GM12801 (cell line): ENCODE measurements at regions not wholly inside any gene's neighbourhood (a gene's known extent, or its start where the extent isn't known, plus 50 kb on each side); places are given as distances from the start of the nearest gene placed in this dataset.

Source experiments
- TF ChIP-seq, protein P1 (sequence below): IDR thresholded peaks from one replicate; pipeline ENCODE4 v1.5.1; 2011; ENCODE audit warnings: control low read depth; ENCODE audit not compliant: insufficient read length; ENCODE audit errors: extremely low read depth

DNA sequence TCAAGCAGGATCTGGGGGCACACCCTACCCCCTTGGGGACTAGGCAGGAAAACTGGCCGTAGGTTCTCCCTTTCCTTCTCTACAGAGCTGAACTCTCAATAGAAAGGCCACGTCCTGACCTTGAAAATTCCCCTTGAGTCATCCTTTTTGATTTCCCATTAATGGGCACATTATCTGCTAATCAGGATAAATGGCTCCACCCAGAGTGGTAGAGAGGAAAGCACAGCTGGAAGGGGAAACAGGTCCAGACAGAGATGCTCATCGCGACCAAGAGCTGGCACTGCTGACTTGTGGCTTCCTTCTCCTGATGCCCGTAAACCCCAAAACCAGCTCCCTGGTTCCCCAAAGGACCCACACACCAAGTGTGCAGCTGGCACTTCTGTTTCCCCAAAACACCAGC, 206.5 kb upstream of the CDH5 start:
- TF ChIP-seq, protein P1, sequence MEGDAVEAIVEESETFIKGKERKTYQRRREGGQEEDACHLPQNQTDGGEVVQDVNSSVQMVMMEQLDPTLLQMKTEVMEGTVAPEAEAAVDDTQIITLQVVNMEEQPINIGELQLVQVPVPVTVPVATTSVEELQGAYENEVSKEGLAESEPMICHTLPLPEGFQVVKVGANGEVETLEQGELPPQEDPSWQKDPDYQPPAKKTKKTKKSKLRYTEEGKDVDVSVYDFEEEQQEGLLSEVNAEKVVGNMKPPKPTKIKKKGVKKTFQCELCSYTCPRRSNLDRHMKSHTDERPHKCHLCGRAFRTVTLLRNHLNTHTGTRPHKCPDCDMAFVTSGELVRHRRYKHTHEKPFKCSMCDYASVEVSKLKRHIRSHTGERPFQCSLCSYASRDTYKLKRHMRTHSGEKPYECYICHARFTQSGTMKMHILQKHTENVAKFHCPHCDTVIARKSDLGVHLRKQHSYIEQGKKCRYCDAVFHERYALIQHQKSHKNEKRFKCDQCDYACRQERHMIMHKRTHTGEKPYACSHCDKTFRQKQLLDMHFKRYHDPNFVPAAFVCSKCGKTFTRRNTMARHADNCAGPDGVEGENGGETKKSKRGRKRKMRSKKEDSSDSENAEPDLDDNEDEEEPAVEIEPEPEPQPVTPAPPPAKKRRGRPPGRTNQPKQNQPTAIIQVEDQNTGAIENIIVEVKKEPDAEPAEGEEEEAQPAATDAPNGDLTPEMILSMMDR, result no peak

DNA sequence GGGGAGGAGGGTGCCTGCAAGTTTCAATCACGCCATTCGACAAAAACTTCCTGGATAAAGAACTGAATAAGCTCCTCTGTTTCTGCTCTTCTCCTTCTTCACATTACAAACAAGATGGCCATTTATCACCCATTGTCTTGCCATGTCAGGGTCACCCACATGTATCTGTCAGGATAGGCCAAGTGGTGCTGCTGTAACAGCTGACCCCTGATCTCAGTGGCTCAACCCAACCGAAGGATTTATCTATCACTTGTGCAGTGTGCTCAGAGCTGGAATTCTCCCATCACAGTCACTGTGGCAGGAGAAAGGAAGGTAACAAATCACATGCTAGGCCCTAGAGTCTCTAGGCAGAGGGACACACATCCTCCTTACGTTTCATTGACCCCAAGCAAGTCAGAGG, 210.0 kb upstream of the CDH5 start:
- TF ChIP-seq, protein P1, result no peak

DNA sequence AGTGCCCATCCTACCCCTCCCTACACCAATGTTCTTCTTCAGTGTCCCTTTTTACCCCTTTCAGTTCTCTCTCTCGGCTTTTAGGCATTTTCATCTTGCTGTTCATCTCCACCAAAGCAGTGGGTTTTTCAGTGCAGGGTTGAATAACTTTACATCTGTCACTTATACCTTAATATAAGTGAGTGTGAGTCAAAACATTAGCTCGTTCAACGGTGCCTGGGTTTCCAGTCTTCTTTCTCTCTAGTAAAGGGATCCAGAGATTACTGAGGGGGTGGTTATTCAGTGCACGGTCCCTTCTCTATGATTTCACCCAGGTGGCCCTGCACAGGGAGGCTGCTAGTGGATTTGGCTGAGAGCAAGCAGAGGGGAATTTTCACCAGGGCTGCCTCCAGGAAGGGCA, 210.6 kb upstream of the CDH5 start:
- TF ChIP-seq, protein P1, result no peak

DNA sequence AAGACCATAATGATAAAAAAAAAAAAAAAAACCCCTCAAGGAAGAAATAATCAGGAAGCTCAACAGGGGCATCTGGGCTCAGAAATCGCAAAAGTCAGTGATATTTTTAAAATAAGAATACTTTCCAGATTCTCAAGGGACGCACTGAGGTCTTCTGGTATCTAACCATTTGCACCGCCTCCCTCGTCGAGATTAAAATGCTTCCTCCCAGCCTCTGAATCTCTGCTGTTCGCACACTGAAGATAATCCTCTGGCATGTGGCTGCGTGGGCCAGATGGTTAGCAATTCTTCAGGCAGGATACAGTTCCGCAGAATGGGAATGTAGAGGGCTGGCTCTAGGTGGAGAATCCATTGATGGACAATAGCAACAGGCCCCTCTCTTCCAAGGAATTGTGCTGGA, 211.7 kb upstream of the CDH5 start:
- TF ChIP-seq, protein P1, result no peak

DNA sequence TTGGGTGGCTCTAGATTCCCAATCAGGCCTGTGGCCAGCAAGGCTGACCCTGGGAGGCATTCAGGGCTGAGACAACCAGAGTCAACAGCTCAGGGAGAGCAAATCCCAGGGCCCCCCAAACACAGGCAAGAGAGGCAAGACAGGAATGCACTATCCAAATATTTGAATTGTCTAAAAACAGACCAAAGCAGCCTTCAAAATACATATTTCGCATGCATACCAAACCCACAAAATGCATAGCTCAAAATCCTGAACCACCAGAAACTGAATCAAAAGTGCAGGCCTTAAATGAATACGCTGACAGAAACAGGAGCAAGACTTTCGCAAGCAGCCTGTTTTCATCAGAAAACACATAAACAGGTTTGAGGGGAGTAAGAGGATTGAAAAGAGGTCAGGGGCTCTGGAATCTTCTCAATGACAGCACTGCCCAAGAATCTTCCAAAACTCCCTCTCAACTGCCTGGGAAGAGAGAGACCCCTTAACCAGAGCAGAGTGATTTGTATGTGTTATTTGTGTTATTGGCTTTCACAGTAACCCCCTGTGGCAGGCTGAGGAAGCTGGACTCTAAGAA, 213.6 kb upstream of the CDH5 start:
- TF ChIP-seq, protein P1, result no peak

DNA sequence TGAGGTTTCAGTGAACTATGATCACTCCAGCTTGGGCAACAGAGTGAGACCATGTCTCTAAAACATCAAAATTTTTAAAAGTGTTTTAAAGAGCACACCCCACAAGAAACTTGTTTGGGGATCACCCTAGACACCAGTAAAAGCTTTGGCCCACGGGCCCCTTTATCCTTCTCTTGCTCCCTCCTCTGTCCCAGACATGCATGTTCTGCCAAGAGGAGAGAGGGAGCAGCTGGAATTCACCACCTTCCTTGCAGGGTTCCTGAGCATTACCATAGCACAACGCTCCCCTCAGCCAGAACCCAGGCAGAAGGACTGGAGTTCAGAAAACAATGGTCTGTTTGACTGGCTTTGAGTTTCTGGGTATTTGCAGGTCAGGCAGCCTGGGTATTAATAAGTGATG, 214.3 kb upstream of the CDH5 start:
- TF ChIP-seq, protein P1, result no peak

DNA sequence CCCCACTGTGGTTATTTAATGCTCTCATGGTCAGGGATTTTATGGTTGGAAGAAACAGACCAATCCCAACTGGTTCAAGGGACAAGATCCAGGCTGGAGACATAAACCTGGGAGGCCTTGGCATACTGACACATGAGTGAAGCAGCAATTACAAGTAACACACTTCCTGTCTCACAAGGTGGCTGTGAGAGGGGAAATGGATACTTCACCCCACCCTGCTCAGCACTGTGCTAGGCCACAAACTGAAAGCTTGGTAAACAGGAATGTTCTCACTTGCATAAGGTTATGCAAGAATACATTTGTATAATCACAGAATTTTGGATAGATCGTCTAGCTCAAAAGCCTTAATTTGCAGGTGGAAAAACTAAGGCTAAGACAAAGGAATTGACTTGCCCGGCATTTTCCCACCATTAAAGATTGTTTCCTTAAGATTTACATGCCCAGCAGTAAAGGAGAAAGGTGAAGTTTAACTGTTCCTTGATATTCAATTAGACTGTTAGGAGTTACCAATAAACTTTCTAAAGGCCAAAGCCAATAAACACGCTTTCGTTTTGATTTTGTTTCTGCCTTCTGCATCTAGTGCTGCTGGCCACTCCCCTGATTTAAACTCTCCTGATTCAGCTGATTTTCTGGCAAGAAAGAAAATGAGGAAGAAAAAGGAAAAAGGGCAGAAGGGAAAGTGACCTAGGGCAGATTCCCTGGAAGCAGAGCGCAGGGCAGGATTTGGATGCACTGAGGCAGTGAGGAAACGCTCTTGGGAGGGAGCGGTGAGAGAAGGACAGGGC, 215.6 kb upstream of the CDH5 start:
- TF ChIP-seq, protein P1, result no peak
